ENCODE measurements at regions not wholly inside any gene's neighbourhood (a gene's known extent, or its start where the extent isn't known, plus 50 kb on each side); places are given as distances from the start of the nearest gene placed in this dataset.

DNA sequence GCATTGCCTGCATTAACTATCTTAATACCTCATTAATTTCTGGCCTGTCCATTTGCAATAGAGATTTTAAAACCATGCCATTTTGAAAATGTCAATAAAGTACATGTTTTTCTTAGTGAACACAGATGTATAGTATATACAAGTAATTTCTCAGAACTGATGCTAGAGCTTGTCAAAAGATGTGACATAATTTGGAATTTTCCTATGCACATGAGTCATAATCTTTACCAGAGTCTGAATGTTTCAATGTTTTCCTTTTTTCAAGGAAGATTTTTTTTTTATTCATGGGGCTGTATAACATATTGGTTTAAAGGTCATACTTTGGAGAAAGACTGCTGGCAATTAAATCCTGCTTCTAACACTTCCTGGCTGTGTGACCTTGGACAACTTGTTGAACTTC lies 1347.5 kb upstream of the ADGRB3 start:
- in situ Hi-C loops (cut with MboI; ENCODE audit: low pct_unique_long_range_greater_than_20kb, low sequenced_read_pairs): no loop called here
- no peak for DNase-seq

DNA sequence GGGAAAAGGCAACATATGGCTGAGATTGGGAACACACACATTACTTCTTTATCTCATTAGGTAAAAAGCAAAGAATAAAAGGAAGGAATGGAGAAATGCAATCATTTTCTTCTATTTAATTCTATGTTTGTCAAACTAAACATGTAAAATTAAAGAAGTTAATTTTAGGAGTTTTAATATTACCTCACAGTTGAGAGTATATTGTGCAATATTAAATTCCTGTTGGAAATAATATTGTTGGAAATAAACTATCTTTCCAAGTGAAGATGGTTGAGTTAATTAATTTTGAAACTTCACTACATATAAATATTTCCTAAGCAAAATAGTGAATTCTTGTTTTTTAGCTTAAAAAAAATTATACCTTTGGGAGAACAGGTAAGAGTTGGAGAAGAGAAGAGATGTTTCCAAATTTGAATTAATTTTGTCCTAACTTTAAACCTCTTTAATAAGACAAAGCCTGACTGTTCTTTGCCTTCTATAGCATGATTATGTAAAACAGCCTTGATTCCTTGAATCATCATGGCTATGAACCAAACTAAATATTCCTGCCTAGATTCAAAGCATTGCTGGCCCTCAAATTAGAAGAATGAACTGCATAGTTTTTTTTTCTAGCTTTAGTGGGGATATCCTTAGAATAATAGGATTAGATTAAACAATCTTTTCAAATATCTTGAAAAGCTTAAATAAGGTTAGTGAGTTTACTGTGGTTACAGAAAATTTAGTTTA lies 1349.1 kb upstream of the ADGRB3 start:
- in situ Hi-C loops (cut with MboI; ENCODE audit: low pct_unique_long_range_greater_than_20kb, low sequenced_read_pairs): no loop called here
- no peak for DNase-seq

DNA sequence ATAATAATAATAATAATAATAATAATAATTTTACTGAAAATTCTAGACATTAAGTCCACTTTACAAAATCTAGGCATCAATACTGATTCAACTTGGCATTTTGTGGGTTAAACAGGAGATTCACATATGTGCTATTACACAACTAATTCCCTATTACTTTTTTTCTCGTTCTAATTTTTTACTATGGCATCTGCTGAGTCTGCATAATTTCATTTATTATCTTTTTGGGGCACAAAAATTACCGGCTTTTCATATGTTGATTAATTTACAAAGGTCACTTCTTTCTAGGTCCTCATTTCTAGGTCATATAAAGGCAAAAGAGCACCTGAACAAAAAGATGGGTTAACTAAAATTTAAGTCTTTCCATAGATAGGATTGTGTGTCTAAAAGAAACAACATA lies 1357.8 kb upstream of the ADGRB3 start:
- no peak for DNase-seq
- in situ Hi-C loops (cut with MboI; ENCODE audit: low pct_unique_long_range_greater_than_20kb, low sequenced_read_pairs): no loop called here

DNA sequence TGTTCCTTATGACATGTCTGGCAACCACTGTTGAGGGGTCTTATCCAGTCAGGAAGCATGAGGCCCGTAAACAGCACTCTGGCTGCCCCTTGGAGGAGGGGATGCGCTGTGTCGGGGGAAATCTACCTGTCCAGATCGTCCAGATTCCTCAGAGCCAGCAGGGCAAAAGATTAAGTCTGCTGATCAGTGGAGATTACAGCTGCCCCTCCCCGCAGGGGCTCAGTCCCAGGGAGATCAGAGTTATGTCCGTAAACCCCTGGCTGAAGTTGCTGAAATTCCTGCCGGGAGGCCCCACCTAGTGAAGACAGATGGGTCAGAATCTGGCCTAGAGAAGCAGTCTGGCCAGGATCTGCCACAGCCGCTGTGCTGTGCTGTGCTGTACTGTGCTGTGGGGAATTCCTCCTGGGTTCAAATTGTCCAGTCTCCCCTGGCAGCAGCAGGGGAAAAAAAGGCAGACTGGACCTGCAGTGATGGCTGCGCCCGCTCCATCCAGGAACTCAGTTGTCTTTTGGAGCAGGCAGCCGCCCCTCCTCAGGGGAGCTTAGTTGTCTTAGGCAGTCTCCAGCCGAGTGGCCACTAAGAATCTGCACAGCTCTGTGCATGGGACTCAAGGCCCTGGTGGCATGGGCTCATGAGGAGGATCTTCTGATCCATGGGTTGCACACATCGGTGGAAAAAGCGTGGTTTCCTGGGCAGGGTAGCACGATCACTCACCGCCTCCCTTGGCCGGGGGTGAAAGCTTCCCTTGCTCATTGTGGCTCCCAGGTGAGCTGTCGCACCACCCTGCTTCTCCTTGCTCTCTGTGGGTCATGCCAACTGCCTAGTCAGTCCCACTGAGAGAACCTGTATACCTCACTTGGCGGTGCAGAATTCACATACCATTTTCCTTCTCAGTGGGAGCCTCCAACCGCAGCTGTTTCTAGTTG lies 1368.8 kb upstream of the ADGRB3 start:
- in situ Hi-C loops (cut with MboI; ENCODE audit: low pct_unique_long_range_greater_than_20kb, low sequenced_read_pairs): no loop called here
- DNase-seq: no peak

DNA sequence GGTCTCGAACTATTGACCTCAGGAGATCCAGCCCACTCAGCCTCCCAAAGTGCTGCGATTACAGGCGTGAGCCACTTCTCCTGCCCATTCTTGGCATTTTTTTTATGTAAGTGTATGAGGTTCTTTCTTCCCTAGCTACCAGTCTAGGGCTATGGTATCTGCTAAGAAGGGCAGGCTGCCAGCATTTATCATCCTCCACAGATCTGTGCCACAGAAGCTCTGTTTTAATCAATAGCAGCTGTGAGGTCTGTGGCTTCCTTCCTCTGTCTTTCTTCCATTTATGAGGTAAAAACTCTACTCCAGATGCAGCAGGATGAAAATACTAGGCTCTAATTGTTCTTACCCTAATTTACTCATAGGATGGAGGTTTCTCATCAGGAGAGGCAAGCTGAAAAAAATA lies 1382.4 kb upstream of the ADGRB3 start:
- in situ Hi-C loops (cut with MboI; ENCODE audit: low pct_unique_long_range_greater_than_20kb, low sequenced_read_pairs): no loop called here
- peak; percentile 49 for DNase-seq

DNA sequence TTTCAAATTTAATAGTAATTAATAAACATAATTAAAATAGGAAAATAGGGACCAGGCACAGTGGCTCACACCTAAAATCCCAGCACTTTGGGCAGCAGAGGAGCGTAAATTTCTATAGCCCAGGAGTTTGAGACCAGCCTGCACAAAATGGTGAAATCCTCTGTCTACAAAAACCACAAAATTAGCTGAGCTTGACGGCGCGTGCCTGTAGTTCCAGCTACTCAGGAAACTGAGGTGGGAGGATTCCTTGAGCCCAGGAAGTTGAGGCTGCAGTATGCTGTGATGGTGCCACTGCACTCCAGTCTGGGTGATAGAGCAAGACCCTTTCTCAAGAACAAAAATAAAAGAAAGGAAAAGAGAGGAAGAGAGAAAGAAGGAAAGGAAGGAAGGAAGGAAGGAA lies 1387.0 kb upstream of the ADGRB3 start:
- in situ Hi-C loops (cut with MboI; ENCODE audit: low pct_unique_long_range_greater_than_20kb, low sequenced_read_pairs): no loop called here
- peak; percentile 87 for DNase-seq

DNA sequence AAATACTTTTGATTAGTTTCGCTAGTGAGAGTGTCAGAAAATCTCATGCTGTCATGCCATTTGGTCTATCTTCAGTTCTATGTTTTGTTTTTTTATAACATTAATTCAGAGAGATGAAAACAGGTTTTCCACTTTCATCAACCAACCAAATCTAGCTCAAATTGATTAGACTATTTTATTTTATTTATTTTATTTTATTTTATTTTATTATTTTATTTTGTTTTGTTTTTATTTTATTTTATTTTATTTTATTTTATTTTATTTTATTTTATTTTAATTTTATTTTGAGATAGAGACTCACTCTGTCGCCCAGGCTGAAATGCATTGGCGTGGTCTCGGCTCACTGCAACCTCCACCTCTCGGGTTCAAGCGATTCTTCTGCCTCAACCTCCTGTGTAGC lies 1391.0 kb upstream of the ADGRB3 start:
- in situ Hi-C loops (cut with MboI; ENCODE audit: low pct_unique_long_range_greater_than_20kb, low sequenced_read_pairs): no loop called here
- DNase-seq: no peak

DNA sequence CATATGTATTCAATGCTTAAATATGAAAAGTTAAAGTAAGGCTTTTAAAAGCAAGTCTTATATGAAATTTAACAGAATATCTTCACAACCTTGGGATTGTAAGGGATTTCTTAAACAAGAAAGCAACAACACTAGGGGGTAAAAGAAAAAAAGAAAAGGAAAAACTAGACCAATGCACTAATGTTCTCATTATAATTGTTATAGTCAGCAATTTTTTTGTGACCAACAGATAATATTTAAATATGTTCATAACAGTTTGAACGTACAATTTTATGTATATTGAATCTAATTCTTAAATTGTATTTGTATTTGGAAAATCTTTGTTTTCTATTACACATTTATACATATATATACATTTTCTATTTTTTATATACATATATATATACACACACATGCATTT lies 1397.8 kb upstream of the ADGRB3 start:
- no peak for DNase-seq
- in situ Hi-C loops (cut with MboI; ENCODE audit: low pct_unique_long_range_greater_than_20kb, low sequenced_read_pairs): no loop called here

DNA sequence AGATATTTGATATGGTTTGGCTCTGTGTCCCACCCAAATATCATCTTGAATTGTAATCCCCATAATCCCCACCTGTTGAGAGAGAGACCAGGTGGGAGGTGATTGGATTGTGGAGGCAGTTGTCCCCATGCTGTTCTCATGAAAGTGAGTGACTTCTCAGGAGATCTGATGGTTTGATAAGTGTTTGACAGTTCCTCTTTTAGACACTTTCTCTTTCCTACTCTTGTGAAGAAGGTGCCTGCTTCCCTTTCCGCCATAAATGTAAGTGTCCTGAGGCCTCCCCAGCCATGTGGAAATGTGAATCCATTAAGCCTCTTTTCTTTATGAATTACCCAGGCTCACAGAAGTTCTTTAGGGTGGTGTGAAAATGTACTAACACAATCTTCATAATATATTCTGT lies 1404.0 kb upstream of the ADGRB3 start:
- peak; percentile 63 for DNase-seq

DNA sequence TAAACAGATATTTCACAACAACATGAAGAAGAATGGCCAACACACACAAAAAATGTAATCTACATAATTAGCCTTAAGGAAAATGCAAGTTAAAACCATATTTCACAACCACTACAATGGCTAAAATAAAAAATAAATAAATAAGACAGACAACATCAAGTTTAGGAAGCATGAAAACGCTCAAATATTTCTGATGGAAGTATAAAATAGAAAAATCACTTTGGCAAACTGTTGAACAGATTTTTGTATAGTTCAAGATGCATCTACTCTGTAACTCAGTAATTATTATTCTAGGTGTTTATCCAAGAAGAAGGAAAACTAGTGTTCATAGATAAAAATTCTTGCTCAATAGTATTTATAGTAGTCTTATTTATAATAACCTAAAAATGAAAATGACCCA lies 1410.1 kb upstream of the ADGRB3 start:
- in situ Hi-C loops (cut with MboI; ENCODE audit: low pct_unique_long_range_greater_than_20kb, low sequenced_read_pairs): no loop called here
- DNase-seq: no peak

More for the DNA sequence above, 1404.0 kb upstream of the ADGRB3 start:
- in situ Hi-C loops (cut with MboI; ENCODE audit: low pct_unique_long_range_greater_than_20kb, low sequenced_read_pairs): no loop called here

DNA sequence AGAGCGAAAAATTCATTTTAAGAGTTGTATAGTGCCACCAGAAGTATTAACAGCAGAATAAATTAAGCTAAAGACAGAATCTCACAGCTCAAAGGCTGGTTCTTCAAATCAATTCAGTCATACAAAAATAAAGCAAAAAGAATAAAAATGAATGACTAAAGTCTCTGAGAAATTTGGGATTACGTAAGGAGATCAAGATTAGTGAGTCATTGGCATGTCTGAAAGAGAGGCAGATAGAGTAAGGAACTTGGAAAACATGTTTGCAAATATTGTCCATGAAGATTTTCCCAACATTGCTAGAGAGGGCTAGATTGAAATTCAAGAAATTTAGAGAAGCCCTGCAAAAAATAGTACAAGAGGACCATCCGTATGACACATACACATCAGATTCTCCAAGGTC lies 1413.9 kb upstream of the ADGRB3 start:
- in situ Hi-C loops (cut with MboI; ENCODE audit: low pct_unique_long_range_greater_than_20kb, low sequenced_read_pairs): no loop called here
- no peak for DNase-seq

DNA sequence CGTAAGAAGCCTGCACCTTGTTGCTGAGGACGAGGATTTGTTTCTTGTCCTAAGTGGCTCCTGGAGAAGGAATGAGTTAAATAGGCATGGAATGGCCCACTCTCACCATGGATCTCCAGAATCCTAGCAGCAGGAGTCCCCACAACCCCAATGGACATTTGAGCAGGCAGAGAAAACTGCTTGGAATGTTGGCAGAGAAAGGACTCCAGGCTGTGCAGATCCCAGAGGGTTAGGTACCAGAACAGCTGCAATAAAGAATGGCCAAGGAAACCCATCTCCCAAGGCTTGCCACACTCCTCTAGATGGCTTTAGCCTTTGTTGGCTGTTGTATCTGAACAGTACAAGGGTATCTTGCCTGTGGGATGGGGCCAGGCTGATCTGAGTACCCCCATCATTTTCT lies 1415.7 kb upstream of the ADGRB3 start:
- in situ Hi-C loops (cut with MboI; ENCODE audit: low pct_unique_long_range_greater_than_20kb, low sequenced_read_pairs): no loop called here

DNA sequence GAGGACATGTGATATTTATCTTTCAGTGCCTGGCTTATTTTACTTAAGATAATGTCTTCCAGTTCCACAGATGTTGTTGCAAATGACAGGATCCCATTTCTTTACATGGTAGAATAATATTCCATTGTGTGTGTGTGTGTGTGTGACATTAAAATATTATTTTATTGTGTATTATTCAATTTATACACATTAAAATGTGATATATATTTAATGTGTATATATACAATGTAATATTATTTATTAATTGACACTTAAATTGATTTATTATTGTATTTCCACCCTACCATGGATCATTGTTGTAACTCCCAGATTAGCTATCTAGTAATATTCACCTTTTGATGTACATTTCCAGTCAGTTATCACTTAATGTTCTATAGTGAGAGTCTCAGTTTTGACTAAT lies 1422.5 kb upstream of the ADGRB3 start:
- no peak for DNase-seq
- in situ Hi-C loops (cut with MboI; ENCODE audit: low pct_unique_long_range_greater_than_20kb, low sequenced_read_pairs): no loop called here

More for the DNA sequence above, 1415.7 kb upstream of the ADGRB3 start:
- no peak for DNase-seq

DNA sequence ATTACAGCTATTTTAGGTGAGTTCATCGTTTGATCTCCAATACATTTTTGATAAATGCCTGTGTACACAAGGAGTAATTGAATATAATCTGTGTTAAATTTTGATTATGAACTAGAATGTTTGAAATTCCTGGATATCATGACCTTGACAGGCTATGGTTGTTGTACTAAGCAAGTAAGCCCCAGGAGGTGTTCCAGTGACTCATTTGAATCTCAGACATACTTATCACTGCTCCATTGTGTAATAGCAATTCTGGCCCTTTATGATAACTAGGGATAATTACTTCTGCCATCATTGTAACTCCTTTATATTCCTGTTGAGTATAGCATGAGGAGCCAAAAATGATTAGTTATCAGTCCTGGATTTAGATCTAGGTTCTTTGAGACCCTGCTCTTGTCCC lies 1424.6 kb upstream of the ADGRB3 start:
- no peak for DNase-seq

DNA sequence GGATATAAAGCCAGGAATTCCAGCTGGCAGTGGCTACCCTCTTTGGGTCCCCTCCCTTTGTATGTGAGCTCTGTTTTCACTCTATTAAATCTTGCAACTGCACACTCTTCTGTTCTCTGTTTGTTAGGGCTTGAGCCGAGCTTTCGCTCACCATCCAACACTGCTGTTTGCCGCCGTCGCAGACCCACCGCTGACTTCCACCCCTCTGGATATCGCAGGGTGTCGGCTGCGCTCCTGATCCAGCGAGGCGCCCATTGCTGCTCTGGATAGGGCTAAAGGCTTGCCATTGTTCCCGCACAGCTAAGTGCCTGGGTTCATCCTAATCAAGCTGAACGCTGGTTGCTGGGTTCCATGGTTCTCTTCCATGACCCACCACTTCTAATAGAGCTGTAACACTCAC lies 1433.5 kb upstream of the ADGRB3 start:
- no peak for DNase-seq
- in situ Hi-C loops (cut with MboI; ENCODE audit: low pct_unique_long_range_greater_than_20kb, low sequenced_read_pairs): no loop called here

More for the DNA sequence above, 1424.6 kb upstream of the ADGRB3 start:
- in situ Hi-C loops (cut with MboI; ENCODE audit: low pct_unique_long_range_greater_than_20kb, low sequenced_read_pairs): no loop called here

DNA sequence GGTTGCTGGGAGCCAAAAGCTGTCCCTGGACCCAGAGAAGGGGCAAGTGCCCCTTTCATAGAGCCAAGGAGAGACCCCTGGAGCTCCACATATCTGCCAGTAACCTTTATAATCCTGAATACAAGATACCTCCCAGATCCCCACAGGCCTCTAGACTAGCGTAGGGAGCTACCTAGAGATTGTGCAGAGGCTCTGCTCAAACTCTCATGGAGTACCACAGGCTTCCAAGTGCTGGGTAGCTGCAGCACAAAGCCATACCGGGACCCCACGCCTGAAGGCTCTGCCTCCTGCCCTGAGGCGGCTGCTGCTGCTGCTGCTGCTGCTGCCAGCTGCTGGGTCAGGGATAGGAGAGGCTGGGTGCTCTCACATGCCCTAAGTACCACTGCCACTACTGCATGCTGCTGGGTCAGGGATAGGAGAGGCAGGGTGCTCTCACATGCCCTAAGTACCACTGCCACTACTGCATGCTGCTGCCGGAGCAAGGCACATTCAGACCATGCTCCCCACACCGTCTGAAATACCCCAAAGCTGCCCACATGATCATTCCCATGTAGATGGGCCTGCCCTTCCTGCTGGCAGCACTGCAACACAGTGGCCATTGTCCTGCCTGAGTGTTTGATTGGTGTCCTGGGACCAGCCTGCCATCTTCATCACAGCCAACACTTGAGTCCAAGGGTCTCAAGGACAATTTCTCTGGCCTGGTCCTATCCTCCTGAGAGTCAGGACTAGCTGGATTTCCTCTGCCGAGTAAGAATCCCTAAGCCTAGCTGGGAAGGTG lies 1434.3 kb upstream of the ADGRB3 start:
- in situ Hi-C loops (cut with MboI; ENCODE audit: low pct_unique_long_range_greater_than_20kb, low sequenced_read_pairs): no loop called here

DNA sequence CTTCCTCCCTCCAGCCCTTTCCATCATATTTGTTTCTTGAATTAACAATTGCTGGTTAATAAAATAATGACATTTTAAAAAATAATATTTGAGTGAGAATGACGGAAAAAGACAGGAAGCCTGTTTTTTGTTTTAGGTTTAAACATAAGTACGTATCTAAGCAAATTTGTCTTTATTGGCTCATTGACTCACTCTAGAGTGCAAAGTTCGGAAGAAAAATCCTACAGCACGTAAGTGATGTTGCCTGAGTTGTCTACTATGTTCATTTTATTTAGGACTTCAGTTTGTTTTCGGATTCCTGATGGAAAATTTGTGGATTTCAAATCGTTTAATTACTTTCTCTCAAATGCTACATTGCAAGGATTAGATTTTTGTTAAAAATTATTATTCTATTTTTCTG lies 1435.7 kb upstream of the ADGRB3 start:
- no peak for DNase-seq
- in situ Hi-C loops (cut with MboI; ENCODE audit: low pct_unique_long_range_greater_than_20kb, low sequenced_read_pairs): no loop called here

More for the DNA sequence above, 1434.3 kb upstream of the ADGRB3 start:
- no peak for DNase-seq

DNA sequence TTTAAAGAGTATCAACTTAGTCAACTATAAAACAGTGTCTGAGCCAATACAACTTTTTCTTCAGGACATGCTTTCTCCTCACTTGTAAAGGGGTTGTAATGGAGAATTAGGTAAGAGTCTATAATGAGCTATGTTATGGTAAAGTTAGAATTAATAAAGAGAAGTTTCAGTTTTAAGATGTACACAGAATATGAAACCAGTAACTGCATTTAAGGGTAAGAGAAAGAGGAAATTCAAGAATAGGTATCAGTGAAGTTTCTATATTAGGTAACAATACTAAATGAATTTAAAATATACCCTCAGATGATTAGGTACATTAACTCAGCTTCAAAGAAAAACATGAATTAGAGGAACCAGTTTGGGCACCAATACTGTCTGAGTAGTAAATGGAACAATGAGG lies 1444.3 kb upstream of the ADGRB3 start:
- in situ Hi-C loops (cut with MboI; ENCODE audit: low pct_unique_long_range_greater_than_20kb, low sequenced_read_pairs): no loop called here
- DNase-seq: no peak

DNA sequence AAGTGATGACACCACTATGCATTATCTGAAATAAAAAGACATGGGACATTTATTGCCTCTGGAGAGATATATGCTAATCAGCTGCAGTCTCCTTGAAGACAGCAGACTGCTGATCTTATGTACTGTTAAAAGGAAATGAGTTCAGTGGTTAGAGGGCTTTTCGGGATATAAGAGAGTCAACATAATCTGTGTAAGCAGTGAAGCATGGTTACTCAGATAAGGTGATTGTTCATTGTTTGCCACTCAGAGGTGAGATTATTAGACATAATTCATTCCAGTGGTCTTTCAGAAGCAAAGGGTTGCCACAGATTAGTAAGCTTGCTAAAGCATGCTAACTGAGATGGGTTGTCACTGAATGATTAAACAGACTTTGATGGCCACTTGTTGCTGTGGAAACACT lies 1450.7 kb upstream of the ADGRB3 start:
- in situ Hi-C loops (cut with MboI; ENCODE audit: low pct_unique_long_range_greater_than_20kb, low sequenced_read_pairs): no loop called here
- DNase-seq: no peak

DNA sequence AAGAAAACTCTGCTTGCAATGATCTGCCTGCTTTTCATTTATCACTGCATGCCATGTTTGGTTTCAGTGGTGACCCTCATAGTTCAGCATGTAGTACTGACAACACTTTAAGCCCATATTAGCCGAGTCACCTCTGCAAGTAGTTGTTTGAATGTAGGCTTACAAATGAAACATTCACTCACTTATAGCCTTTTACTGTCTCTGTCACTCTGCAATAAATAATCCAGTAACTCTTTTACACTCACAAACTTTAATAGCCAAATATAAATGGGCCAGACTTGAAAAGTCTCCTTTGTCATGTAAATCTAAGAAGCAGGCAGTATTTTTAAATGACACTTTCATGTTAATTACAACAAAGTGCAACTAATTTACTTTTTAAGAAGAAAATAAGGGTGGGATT lies 1460.0 kb upstream of the ADGRB3 start:
- in situ Hi-C loops (cut with MboI; ENCODE audit: low pct_unique_long_range_greater_than_20kb, low sequenced_read_pairs): no loop called here

More for the DNA sequence above, 1460.0 kb upstream of the ADGRB3 start:
- DNase-seq: no peak
